ENCODE measurements at regions not wholly inside any gene's neighbourhood (a gene's known extent, or its start where the extent isn't known, plus 50 kb on each side); places are given as distances from the start of the nearest gene placed in this dataset.

- TF ChIP-seq GATA3 (IDR thresholded peaks at IDR 0.05; ENCODE audit: borderline replicate concordance) (no peak), CHD2 (IDR thresholded peaks at IDR 0.05; ENCODE audit: low read length, partially characterized antibody) (no peak), POLR2A (IDR thresholded peaks at IDR 0.05; ENCODE audit: low read length) (no peak), USF2 (IDR thresholded peaks at IDR 0.05) (no peak), CTCF (IDR thresholded peaks at IDR 0.05) (no peak), KDM1A (IDR thresholded peaks at IDR 0.05; ENCODE audit: low read depth) (no peak), SMC3 (IDR thresholded peaks at IDR 0.05) (no peak), MAFK (IDR thresholded peaks at IDR 0.05; ENCODE audit: partially characterized antibody) (no peak), RAD21 (conservative IDR thresholded peaks at IDR 0.05 in 1 of 2, IDR thresholded peaks at IDR 0.05 in 1 of 2) (no peak), NPAS2 (CRISPR knock-in tag; IDR thresholded peaks at IDR 0.05; ENCODE audit: borderline replicate concordance) (no peak), PHF8 (IDR thresholded peaks at IDR 0.05; ENCODE audit: borderline replicate concordance, low read depth) (no peak), MAZ (IDR thresholded peaks at IDR 0.05; ENCODE audit: borderline replicate concordance, low read depth, low read length) (no peak), POLR2AphosphoS2 (conservative IDR thresholded peaks at IDR 0.05; ENCODE audit: low read length) (no peak), MYC (IDR thresholded peaks at IDR 0.05; ENCODE audit: borderline replicate concordance, low read length) (no peak)
Measured at GRCh38 chr1:229828461-229828860, 202.4 kb downstream of the URB2 start.
